OCI-LY7 (cell line): ENCODE measurements at regions not wholly inside any gene's neighbourhood (a gene's known extent, or its start where the extent isn't known, plus 50 kb on each side); places are given as distances from the start of the nearest gene placed in this dataset.
"Not testable (repeated sequence)": the region's sequence is repeated elsewhere in the genome, so short reads cannot be mapped to it uniquely, and the experiment has no call there.

Experiments
- BruUV-seq: library from RNA; stranded (reverse); fragments of 400-500 nt; replicated peaks from 2 replicates; lab custom pipeline; 2021; lab: Mats Ljungman, UMichigan
- CTCF ChIA-PET: fragments of 300-600 bp; sonication (Branson Sonifier 250); formaldehyde crosslinking; loops from one replicate; lab custom pipeline; 2022; ENCODE audit warnings: antibody characterized with exemption; ENCODE audit not compliant: unreplicated experiment; lab: Charles Lee
- POLR2A ChIA-PET: fragments of 300-600 bp; sonication (Branson Sonifier 250); formaldehyde crosslinking; loops from one replicate; lab custom pipeline; 2022; ENCODE audit warnings: antibody characterized with exemption; lab: Charles Lee
- DNase-seq: peaks from one replicate; pipeline ENCODE4 v3.0.0-alpha.2; 2015; ENCODE audit warnings: low spot score
- H2AFZ ChIP-seq: fragments of 200-600 bp; sonication (generic), shearing (Covaris generic); 2 replicates; pipeline ENCODE4 v1.6.1; 2014; ENCODE audit warnings: mild to moderate bottlenecking, antibody characterized with exemption, low read length, moderate library complexity
- H3K27ac ChIP-seq: fragments of 200-600 bp; sonication (generic); 2 replicates; pipeline ENCODE4 v1.5.1; 2014; ENCODE audit warnings: mixed run types, low read depth, mild to moderate bottlenecking, moderate library complexity, low read length, inconsistent platforms; ENCODE audit not compliant: poor library complexity, severe bottlenecking
- H3K36me3 ChIP-seq: fragments of 200-600 bp; sonication (generic); 2 replicates; pipeline ENCODE4 v1.6.1; 2014; ENCODE audit warnings: mild to moderate bottlenecking, antibody characterized with exemption, low read length, moderate library complexity, mixed read lengths; ENCODE audit not compliant: insufficient read depth
- H3K4me1 ChIP-seq: fragments of 200-600 bp; sonication (generic); 2 replicates; pipeline ENCODE4 v1.5.1; 2014; ENCODE audit warnings: mild to moderate bottlenecking, low read length; ENCODE audit not compliant: insufficient read depth, poor library complexity, severe bottlenecking
- H3K4me2 ChIP-seq: fragments of 200-600 bp; sonication (generic); 2 replicates; pipeline ENCODE4 v1.6.1; 2014; ENCODE audit warnings: mild to moderate bottlenecking, low read length
- H3K4me3 ChIP-seq: fragments of 200-600 bp; sonication (generic); 2 replicates; pipeline ENCODE4 v1.5.1; 2014; ENCODE audit warnings: mild to moderate bottlenecking, low read depth, low read length; ENCODE audit not compliant: poor library complexity, severe bottlenecking
- H3K79me2 ChIP-seq: fragments of 200-600 bp; sonication (generic); 2 replicates; pipeline ENCODE4 v1.6.1; 2016; ENCODE audit warnings: low read depth, mild to moderate bottlenecking, low read length, moderate library complexity, mixed read lengths; ENCODE audit not compliant: insufficient read depth
- H3K9me2 ChIP-seq: fragments of 200-600 bp; sonication (generic); 2 replicates; pipeline ENCODE4 v1.6.1; 2016; ENCODE audit warnings: mild to moderate bottlenecking, low read length, mixed read lengths; ENCODE audit not compliant: insufficient read depth
- H3K9me3 ChIP-seq: fragments of 200-600 bp; sonication (generic); 2 replicates; pipeline ENCODE4 v1.6.1; 2014; ENCODE audit warnings: mild to moderate bottlenecking, mixed run types, low read length, mixed read lengths
- H4K20me1 ChIP-seq: fragments of 200-600 bp; sonication (generic); 2 replicates; pipeline ENCODE4 v1.6.1; 2014; ENCODE audit warnings: mild to moderate bottlenecking, antibody characterized with exemption, low read length, moderate library complexity, mixed read lengths; ENCODE audit not compliant: insufficient read depth
- EZH2phosphoT487 ChIP-seq: fragments of 200-600 bp; sonication (generic); IDR thresholded peaks from 2 replicates; pipeline ENCODE4 v1.6.1; 2018; ENCODE audit warnings: low read depth, borderline replicate concordance, mild to moderate bottlenecking, mixed run types, antibody characterized with exemption, low read length, moderate library complexity, mixed read lengths
- intact Hi-C: fragments of 100-400 bp; cut with micrococcal nuclease; formaldehyde crosslinking; loops from one replicate; pipeline ENCODE4 v1.10.0; 2022; ENCODE audit not compliant: unreplicated experiment
- TF ChIP-seq, protein P1 (sequence below): fragments of 200-600 bp; sonication (generic); conservative IDR thresholded peaks from 2 replicates; pipeline ENCODE4 v1.5.1; 2014; ENCODE audit warnings: mild to moderate bottlenecking, antibody characterized with exemption, low read length, moderate library complexity, mixed read lengths

GRCh38 chr16:19959736-19960135 is 75.1 kb upstream of the GPRC5B start:
- ChIA-PET POLR2A (interaction anchor here (0.6 kb wide), 1 partner anchor 354 kb away, joined by 3 read pairs; no protein-coding TSS in a partner anchor), CTCF (no interaction called here)
- Histone ChIP-seq H3K9me2 (no peaks in the 10 kb centered on the region), H3K27ac (no peak overlapping the region), H3K9me3 (no peaks in the 10 kb centered on the region), H3K36me3 (no peaks in the 10 kb centered on the region), H3K4me2 (no peak overlapping the region), H3K4me3 (no peak overlapping the region), H3K79me2 (no peaks in the 10 kb centered on the region), H2AFZ (no peak overlapping the region), H4K20me1 (no peaks in the 10 kb centered on the region), H3K4me1 (no peaks in the 10 kb centered on the region)
- DNase-seq, result no peak
- BruUV-seq, result no TSS peak
- intact Hi-C loops, result no loop called here
- no peak for TF ChIP-seq EZH2phosphoT487

DNA sequence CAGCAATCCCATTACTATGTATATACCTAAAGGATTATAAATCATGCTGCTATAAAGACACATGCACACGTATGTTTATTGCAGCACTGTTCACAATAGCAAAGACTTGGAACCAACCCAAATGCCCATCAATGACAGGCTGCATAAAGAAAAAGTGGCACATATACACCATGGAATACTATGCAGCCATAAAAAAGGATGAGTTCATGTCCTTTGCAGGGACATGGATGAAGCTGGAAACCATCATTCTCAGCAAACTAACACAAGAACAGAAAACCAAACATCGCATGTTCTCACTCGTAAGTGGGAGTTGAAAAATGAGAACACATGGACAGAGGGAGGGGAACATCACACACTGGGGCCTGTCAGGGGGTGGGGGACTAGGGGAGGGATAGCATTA is 71.2 kb upstream of the GPRC5B start:
- CTCF ChIA-PET, H3K4me1 ChIP-seq, H3K4me2 ChIP-seq, H3K4me3 ChIP-seq, POLR2A ChIA-PET, H3K79me2 ChIP-seq, H2AFZ ChIP-seq, H3K9me2 ChIP-seq, intact Hi-C loops, BruUV-seq, H3K9me3 ChIP-seq, H3K36me3 ChIP-seq, DNase-seq, H3K27ac ChIP-seq, H4K20me1 ChIP-seq: not testable (repeated sequence)

DNA sequence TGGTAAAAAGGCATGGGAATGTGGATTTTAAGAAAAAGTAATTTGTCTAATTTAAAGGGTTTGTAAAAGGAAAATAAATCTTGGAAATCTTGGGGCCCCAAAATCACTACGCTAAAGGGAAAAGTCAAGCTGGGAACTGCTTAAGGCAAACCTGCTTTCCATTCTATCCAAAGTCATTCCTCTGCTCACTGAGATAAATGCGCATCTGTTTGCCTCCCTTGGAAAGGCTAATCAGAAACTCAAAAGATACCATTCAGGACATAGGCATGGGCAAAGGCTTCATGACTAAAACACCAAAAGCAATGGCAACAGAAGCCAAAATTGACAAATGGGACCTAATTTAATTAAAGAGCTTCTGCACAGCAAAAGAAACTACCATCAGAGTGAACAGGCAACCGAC is 70.4 kb upstream of the GPRC5B start:
- CTCF ChIA-PET, DNase-seq, intact Hi-C loops: not testable (repeated sequence)

DNA sequence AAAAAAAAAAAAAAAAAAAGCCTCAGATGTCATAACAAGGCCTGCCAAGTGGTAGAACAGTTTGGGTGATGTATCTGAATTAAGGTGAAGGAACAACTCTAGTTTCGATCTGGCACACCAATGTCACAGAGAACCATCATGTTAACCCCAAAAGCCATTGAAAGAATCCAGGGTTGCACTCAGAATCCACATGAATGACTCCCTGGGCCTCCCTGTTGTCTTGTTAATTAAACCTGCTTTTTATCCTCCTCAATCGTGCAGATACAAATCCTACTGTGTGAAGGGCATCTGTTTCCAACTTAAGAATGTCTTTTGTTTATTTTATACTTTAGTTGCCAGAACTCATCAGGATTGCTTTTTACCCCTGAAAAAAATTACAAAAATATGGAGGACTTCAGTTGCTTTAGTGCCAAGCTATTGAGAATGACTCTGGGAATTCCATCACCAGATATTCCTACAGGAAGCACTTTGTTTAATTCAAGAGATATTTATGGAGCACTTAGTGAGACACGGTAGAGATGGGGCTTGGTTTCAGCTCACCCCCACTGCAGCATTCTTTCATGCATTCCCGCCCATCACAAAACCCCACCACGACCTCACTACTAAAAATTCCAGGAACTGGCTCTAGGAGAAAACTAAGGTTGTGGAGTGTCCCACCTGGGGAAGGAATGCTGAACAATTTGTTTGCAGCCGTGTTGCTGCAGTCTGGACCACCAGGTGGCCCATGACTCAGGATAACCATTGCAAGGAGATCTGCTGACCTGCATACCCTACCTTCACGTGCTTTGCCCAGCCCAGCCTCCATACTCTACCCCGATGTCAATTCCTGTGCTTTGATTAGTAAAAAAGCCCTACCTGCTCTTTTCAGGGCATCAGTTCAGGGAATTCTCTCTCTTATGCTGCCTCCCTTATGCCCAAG is 63.8 kb upstream of the GPRC5B start:
- Histone ChIP-seq H3K27ac (no peak overlapping the region), H3K4me3 (no peak overlapping the region), H3K79me2 (no peaks in the 10 kb centered on the region), H3K4me2 (no peak overlapping the region), H4K20me1 (no peaks in the 10 kb centered on the region), H3K36me3 (no peaks in the 10 kb centered on the region), H3K9me3 (no peaks in the 10 kb centered on the region), H3K4me1 (no peaks in the 10 kb centered on the region), H2AFZ (no peak overlapping the region), H3K9me2 (no peaks in the 10 kb centered on the region)
- ChIA-PET POLR2A (no interaction called here), CTCF (no interaction called here)
- TF ChIP-seq, protein P1, sequence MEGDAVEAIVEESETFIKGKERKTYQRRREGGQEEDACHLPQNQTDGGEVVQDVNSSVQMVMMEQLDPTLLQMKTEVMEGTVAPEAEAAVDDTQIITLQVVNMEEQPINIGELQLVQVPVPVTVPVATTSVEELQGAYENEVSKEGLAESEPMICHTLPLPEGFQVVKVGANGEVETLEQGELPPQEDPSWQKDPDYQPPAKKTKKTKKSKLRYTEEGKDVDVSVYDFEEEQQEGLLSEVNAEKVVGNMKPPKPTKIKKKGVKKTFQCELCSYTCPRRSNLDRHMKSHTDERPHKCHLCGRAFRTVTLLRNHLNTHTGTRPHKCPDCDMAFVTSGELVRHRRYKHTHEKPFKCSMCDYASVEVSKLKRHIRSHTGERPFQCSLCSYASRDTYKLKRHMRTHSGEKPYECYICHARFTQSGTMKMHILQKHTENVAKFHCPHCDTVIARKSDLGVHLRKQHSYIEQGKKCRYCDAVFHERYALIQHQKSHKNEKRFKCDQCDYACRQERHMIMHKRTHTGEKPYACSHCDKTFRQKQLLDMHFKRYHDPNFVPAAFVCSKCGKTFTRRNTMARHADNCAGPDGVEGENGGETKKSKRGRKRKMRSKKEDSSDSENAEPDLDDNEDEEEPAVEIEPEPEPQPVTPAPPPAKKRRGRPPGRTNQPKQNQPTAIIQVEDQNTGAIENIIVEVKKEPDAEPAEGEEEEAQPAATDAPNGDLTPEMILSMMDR, result no peak
- TF ChIP-seq EZH2phosphoT487, result no peak
- intact Hi-C loops, result no loop called here
- no TSS peak for BruUV-seq
- no peak for DNase-seq

More for the DNA sequence above, 70.4 kb upstream of the GPRC5B start:
- H3K36me3 ChIP-seq, H3K4me3 ChIP-seq, H3K9me3 ChIP-seq, H3K4me1 ChIP-seq, H3K9me2 ChIP-seq, POLR2A ChIA-PET, H3K4me2 ChIP-seq, H4K20me1 ChIP-seq, H2AFZ ChIP-seq, BruUV-seq, H3K79me2 ChIP-seq, H3K27ac ChIP-seq: not testable (repeated sequence)
